NB4 (cell line): ENCODE measurements at regions not wholly inside any gene's neighbourhood (a gene's known extent, or its start where the extent isn't known, plus 50 kb on each side); places are given as distances from the start of the nearest gene placed in this dataset.

Experiments
- MYC ChIP-seq: IDR thresholded peaks from 2 replicates; pipeline ENCODE4 v1.6.1; 2011; ENCODE audit warnings: low read depth, low read length
- POLR2A ChIP-seq: IDR thresholded peaks from 2 replicates; pipeline ENCODE4 v1.6.1; 2011; ENCODE audit warnings: mild to moderate bottlenecking; ENCODE audit not compliant: insufficient read length; ENCODE audit errors: extremely low read depth
- TF ChIP-seq, protein P1 (sequence below): IDR thresholded peaks from one replicate; pipeline ENCODE4 v1.5.1; 2012; ENCODE audit warnings: low read depth, low read length
- TF ChIP-seq, protein P2 (sequence below): IDR thresholded peaks from 2 replicates; pipeline ENCODE4 v1.6.1; 2011; ENCODE audit warnings: low read depth, low read length

DNA sequence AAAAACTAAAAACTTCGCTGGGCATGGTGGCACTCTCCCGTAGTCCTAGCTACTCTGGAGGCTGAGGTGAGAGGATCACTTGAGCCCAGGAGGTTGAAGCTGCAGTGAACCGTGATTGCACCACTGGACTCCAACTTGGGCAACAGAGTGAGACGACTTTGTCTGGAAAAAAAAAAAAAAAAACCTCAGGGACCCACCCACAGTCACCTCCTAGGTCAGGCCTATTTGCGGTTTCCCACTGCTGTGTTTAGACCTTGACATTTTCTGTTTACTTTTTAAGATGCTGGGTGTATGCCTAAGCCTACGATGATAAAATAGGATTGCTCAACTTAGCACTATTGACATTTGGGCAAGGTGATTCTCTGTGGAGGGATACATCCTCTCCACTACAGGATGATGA, 197.4 kb upstream of the TBL1X start:
- TF ChIP-seq, protein P1, sequence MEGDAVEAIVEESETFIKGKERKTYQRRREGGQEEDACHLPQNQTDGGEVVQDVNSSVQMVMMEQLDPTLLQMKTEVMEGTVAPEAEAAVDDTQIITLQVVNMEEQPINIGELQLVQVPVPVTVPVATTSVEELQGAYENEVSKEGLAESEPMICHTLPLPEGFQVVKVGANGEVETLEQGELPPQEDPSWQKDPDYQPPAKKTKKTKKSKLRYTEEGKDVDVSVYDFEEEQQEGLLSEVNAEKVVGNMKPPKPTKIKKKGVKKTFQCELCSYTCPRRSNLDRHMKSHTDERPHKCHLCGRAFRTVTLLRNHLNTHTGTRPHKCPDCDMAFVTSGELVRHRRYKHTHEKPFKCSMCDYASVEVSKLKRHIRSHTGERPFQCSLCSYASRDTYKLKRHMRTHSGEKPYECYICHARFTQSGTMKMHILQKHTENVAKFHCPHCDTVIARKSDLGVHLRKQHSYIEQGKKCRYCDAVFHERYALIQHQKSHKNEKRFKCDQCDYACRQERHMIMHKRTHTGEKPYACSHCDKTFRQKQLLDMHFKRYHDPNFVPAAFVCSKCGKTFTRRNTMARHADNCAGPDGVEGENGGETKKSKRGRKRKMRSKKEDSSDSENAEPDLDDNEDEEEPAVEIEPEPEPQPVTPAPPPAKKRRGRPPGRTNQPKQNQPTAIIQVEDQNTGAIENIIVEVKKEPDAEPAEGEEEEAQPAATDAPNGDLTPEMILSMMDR = no peak
- no peak for TF ChIP-seq MYC
- no peak for TF ChIP-seq POLR2A
- TF ChIP-seq, protein P2, sequence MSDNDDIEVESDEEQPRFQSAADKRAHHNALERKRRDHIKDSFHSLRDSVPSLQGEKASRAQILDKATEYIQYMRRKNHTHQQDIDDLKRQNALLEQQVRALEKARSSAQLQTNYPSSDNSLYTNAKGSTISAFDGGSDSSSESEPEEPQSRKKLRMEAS = no peak
